ENCODE measurements at regions not wholly inside any gene's neighbourhood (a gene's known extent, or its start where the extent isn't known, plus 50 kb on each side); places are given as distances from the start of the nearest gene placed in this dataset.

DNA sequence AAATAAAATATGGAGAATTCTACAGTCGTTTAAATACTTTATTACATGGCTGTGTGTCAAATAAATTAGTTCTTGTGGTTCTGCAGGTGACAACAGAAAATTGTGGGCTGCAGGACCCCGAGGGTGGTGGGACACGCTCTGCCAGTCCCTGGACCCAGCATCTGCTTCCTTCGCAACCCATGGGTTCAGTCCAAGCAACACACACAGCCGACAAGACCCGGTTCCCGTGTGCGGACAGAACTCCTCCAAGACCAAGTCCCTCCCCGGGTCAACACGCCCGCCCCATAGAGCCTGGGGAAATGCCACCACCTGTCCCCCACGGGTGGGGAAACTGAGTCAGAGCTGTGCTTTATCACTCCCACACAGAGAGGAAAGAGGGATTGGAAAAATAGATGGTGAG lies 238.9 kb downstream of the BRD1 start:
- no peak for DNase-seq (ENCODE audit: low read depth in 2 of 2)

DNA sequence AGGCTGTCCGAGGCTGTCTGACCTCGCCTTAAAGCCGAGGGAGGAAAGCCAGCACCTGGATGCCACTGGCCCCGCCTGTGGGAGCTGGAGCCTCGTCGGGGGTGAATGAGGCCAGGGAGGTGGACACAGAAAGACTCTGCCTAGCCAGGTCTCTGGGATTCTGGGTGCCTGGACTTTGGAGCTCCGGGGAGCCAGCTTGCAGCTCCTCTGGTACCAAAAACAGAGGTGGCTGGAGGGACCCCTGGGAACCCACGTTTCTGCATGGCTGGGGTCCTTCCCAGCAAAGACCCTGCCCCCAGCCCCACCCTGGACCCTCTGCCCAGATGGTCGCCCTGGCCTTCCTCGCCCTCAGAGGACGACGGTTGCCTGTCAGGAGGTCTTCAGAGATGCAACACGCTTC lies 239.7 kb downstream of the BRD1 start:
- DNase-seq (ENCODE audit: low read depth in 2 of 2), result no peak

DNA sequence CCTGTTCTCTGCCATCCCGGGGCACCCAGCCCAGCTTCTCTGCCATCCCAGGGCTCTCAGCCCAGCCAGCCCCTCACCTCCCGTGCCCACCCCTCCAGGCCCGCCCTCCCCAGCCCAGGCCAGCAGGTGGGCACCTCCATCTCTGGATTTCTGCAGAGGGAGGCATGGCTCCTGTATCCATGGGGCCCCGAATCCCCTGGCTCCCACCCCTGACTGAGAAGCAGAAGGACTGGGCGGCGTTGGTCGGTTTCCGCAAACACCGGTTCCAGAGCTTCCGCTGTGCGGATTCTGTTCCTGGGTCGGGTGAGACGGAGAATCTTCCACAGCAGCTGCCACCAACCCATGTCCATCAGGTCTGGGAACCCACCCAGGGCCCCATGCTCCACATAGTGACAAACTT lies 240.3 kb downstream of the BRD1 start:
- DNase-seq (ENCODE audit: low read depth in 2 of 2), result no peak

DNA sequence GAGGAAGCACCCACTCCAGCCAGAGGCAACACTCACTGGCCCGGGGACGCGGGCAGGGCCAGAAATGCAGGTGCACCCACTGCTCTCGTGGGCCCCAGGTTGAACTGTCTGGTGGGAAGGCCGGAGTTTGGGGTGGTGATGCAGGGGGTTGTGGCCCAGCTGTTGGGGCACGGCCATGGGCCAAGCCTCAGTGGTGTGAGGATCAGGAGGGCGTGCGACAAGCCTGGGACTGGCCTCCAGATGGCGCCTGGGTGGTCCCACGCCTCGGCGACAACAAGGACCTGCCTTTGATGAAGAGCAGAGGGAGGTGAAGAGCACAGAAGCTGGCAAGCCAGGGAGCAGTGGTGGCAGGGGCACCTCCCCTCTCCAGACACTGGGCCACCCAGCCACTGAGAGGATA lies 240.8 kb downstream of the BRD1 start:
- DNase-seq (ENCODE audit: low read depth in 2 of 2), result no peak

DNA sequence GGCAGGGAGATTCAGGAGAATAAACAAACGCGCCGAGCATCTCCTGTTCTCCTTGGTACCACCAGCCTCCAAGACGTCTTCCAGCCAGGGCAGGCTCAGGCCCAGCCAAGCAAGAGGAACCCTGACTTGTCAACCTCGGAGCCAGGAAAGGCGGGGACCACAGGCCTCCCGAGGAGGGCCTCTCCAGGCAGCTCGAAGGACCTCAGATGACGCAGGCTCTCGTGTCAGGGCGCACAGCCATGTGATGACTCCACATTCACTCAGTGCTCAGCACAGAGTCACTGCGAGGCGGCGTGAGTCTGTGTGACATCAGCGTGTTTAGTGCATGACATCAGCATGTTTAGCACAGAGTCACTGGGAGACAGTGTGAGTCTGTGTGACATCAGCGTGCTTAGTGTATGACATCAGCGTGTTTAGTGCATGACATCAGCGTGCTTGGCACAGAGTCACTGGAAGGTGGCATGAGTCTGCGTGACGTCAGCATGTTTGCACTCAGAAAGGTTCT lies 241.4 kb downstream of the BRD1 start:
- no peak for DNase-seq (ENCODE audit: low read depth in 2 of 2)

DNA sequence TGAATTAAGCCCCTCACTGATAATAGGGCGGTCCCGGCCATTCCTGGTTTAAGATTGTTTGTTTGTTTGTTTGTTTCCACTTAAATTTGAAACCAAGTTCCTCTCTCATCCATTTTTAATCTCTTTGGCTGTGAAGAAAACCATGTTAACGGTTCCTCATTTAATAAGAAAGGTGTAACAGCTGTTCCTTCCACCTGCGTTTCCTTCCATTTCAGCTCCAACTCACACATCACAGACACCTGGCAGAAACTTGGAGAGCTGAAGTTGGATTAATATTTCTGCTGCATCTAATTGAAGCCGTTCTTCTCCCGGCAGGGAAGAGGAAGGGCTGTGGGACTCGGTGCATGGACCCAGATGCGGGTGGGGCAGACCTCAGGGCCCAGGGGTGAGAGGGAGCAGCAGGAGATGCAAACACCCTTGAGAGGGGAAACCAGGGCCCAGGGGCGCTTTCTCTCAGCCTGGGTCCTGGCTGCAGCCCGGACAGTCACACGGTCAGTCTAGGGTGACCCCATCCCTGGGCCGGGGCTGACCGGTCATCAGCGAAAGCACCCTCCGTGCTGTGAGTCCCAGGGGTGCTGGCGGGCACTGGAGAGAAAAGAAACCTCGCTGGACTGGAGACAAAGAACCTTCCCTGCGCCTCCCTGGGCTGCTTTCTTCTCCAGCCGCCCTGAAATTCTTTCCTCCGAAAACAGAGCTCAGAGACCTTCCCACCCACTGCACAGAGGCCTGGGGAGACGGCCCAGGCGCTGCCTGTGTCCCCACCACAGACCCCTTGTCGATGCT lies 242.0 kb downstream of the BRD1 start:
- DNase-seq (ENCODE audit: low read depth in 2 of 2), result no peak

DNA sequence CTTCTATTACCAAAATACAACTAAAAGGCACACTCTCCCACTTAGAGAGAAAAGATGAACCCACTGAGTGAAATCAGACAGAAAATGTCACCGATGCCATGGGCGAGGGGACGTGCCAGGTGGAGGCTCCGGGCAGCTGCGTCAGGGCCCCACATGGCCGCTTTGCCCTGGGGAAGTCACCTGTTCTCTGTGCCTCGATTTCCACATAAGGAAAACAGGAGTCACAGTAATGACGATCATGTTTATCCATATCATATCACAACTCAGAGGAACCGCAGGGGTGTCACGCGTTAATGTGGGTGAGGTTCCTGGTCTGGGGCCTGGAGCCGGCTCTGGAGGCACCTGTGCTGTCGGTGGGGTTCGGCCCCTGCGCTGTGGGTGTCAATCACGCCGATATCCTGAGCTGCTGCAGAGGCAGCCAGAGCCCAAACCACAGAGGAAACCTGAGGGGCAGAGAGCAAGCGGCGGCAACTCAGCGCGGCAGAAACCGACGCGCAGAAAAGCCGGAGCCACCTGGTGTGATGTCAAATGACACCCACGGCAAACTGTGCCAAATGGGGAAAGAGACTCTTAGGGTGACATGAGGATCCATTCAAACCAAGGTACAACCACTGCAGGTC lies 243.7 kb downstream of the BRD1 start:
- DNase-seq (ENCODE audit: low read depth in 2 of 2), result no peak

DNA sequence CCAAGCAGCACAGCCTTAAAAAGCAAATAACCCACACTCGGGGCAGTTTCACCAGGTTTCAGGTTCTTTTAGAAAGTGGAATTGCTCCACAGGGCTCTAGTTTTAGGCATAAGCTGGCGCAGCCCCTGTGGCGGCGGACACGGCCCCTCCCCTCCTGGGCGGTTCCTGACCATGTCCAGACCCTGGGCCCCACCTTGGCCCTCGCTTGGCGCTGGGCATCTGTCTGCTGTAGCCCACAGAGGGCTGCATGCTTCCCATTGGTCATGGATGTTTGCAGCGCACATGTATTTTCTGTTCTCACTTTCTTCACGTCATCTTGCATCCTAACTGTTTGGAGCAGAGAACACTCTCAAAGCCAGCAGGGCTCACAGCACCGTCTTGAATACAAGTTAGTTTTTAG lies 244.3 kb downstream of the BRD1 start:
- DNase-seq (ENCODE audit: low read depth in 2 of 2), result no peak

DNA sequence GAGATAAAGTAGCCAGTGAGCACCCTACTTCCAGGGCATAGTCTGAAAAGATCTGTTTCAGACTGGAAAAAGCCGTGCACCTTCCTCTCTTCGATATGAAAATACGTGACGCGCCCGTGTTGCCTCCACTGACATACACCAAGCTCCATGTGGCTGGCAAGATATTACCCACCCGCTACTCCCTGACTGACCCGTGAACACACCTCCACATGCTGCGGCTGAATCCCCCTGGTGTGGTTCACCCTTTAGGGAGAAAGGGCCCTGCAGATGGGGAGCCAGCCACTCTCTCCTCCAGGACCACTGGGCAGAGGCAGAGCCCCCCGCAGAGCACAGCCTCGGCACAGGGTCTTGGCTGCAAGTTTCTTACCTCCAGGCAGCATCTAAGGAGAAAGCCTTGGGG lies 245.0 kb downstream of the BRD1 start:
- DNase-seq (ENCODE audit: low read depth in 2 of 2), result no peak

DNA sequence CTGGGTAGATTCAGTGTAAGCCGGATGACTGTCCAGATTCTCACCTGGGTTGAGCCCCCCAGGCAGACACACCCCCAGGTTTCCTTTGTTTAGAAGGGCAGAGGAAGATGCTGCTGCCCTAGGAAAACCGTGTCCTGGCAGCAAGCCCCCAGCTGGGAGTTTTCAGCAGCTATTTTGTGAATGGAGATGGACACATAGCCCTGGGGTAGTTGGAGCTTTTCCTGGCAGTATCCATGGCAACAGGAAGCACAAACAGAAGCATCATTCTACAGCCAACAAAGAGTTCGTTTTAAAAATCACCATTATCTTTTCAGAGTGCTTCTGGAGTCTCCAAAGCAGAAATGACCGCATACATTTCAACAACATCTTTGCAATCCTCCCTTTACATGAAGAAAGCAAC lies 245.5 kb downstream of the BRD1 start:
- peak in 1 of 2 donors; percentile 42 for DNase-seq (ENCODE audit: low read depth in 2 of 2)

DNA sequence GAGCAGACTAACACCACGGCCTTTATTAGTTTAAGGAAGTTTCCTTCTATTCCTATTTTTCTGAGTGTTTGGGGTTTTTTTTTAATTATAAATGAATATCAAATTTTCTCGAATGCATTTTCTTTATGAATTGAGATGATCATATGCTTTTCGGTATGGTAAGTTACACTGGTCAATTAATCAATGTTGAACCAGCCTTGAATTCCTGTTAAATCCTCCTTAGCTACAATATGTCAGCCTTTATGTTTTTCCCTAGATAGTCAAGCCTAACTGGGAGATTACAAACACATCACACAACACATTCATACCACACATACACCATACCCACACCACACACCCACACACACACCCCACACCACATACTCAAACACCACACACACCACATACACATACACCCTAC lies 247.6 kb downstream of the BRD1 start:
- DNase-seq (ENCODE audit: low read depth in 2 of 2), result no peak

DNA sequence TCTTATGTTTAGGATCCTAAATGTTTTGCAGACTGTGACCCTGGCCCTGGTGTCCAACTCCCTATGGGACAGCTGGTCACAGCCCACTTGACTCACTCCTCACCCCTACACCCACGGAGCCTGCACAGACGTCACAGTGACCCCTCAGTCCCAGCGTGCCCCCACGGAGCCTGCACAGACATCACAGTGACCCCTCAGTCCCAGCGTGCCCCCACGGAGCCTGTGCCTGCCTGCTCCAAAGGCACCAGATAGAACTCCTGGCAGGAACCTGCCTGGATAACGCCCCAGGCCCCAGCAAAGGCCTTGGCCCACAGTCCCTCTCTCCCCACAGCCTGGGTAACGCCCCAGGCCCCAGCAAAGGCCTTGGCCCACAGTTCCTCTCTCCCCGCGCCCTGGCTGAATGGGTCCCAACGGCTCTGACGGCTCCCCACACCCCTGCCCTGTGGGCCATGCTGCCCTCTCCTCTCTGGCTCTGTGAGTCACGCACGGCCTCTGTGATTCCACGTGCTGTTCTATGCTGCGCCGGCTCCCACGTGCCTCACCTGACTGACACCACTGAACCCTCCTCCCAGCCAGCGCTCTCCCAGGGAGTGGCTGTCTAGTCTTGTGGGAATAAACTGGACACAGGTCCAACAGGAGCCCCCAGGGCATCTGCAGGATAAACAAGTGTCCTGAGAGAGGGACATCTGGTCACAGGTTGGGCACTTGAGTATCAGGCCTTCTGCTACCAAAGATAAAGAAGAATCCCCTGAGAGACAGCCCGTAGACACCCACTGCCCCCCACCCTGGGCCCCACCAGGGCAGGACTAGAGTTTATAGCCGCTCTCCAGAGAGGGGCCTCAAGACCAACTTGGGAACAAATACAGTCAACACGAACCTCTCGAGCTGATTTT lies 250.3 kb downstream of the BRD1 start:
- no peak for DNase-seq (ENCODE audit: low read depth in 2 of 2)

DNA sequence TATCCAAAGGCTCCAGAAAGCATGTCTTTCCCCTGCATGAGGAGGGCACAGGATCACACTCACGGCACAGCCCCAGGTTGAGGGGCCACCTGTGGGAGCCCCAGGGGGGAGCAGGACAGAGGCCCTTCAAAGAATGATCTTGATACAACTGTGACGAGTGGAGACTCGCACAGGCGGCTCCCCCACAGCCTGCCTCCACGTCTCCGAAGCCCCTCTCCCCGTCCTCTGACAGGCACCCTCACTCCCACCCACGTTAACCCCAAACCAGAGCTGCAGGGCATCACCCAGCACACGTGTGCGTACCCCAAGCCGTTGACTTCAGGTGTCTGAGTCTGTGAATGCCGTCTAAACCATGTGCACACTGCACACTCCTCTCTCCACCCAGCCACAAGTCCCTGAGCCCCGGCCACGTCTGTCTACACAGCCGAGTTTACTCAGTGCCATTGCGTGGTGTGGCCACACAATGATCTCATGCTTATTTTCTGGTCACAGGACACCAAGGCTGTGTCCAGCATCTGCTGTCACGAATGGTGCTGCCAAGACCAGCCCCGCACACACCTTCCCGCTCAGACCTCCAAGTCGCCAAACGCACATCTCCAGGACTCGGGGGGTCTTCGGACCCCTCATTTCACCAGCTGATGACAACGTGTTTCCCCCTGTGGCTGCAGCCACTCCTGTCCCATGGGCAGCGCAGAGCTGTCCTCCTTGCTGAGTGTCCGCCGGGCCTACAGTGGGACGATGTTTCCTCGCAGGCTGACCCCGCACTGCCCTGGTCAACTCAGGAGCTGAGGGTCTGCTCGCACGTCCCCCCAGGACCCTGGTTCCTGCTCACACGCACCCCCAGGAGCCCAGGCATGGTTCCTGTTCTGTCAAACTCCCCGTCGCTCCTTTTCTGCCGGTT lies 251.2 kb downstream of the BRD1 start:
- no peak for DNase-seq (ENCODE audit: low read depth in 2 of 2)

DNA sequence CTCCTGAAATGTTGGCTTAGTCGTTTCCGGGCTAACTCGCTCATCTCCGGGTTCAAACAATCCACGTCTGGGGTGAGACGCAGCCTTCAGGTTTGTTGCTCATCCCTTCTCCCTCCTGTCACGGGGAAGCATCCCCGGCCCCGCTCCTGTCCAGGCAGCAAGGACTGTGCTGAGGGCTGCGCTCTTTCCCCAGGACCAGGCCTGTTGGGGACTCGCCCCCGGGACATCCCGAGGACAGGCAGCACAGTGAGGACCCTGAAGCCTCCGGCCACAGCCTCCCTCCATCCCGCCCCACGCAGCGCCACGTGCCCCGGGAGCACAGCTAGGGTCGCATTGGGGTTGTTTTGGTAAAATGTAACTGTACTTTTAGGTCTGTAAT lies 252.0 kb downstream of the BRD1 start:
- no peak for DNase-seq (ENCODE audit: low read depth in 2 of 2)

DNA sequence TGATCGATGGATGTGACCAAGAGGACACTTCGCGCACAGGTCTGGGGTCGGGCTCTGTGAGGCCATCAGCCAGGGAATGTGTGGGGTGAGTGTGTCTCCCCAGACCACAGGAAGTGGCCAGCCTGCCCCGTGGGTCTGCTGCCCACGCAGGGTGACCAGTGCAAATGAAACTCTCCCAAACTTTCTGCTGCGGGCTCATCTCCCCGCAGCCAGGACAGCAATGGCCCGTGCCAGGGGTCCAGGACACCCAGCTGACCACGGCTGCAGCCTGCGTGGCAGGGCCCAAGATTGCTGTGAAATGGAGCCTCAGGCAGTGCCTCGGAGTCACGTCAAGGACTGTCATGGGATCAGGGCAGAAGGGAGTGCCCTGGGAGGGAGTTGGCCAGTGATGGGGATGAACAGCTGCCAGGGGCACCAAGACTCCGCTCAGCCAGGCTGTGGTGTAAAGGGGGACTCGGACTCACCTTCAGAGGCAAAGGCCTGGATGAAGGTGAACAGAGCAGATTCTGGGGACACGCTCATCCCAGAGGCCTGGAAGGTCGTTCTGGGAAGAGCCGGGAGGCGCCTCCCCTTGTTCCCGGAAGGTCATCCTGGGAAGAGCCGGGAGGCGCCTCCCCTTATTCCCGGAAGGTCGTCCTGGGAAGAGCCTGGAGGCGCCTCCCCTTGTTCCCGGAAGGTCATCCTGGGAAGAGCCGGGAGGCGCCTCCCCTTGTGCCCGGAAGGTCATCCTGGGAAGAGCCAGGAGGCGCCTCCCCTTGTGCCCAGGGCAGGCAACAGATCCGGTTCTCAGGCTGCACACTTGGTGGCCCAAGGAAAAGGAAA lies 252.6 kb downstream of the BRD1 start:
- no peak for DNase-seq (ENCODE audit: low read depth in 2 of 2)

DNA sequence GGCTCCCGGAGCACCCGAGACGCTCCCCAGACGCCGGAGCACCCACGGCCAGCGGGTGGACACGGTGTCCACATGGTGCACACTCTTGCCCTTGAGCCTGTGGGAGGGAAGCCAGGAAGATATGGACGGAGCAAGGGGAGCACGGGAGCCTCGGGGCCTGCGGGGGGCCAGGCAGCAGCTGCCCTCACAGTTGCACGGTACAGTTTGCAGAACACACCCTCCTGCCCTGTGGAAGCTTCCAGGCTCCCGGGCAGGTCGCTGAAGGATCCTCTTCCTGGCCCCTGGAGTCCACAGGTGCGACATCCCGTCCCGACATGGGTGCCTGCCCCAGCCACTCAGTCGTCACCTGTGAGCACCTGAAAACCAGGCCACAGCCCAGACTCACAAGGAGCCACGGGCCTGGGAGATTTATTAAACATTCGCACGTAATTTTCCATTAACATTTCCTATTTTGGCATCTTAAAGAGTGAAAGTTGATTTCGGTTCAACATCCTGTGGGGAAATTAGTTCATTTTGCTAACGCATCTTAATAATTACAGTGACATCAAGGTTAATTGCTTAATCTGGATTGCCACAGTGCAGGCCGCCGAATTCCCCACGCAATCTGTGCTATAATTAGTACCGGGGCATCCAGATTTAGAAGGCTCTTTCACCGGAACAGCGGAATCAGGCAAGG lies 253.3 kb downstream of the BRD1 start:
- no peak for DNase-seq (ENCODE audit: low read depth in 2 of 2)

DNA sequence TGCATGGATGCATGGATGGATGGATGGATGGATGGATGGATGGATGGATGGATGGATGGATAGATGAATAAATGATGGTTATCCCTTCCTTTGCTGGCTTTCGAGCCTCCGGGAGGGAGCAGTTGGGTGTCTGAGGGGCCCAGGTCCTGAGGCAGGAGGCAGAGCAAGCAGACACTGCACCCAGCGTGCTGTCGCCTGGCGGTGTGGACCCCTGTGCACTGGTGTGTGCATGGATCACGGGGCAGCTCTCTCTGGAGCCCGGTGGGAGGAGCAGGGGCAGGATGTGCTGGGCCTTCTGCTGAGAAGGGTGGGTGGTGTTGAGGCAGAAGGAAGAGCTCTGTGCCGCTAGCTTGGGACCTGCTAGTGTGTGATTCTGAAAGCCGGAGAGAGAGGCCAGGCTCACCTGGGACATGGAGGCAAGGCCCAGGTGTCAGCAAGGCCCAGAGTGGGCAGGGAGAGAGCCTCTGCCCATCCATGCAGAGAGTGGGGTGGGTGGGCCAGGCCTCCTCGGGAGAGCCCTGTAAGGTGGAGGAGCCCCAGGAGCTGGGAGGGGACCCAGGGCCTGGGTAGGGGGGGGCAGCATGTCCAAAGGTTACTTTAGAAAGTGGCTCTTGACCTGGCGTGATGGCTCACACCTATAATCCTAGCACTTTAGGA lies 254.4 kb downstream of the BRD1 start:
- DNase-seq (ENCODE audit: low read depth in 2 of 2), result no peak

DNA sequence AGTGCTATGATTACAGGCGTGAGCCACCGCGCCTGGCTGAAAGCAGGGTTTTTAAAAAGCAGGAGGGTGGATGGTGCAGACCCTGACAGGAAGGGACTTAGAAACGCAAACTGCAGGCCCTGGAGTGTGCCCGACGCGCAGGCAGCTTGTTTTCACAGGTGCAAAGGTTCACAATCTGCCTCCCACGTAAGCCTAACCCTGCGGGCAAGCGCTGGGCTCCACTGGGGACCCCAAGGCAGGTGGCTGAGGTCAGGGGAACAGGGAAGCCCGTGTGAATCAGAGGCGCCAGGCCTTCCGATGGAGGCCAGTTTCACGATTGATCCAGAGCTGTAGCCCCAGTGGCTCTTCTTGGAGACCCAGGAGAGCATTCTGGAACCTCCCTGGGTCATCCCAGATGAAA lies 256.3 kb downstream of the BRD1 start:
- DNase-seq (ENCODE audit: low read depth in 2 of 2), result no peak
